Right ventricle myocardium superior (tissue), 1 donor: ENCODE measurements at regions not wholly inside any gene's neighbourhood (a gene's known extent, or its start where the extent isn't known, plus 50 kb on each side); places are given as distances from the start of the nearest gene placed in this dataset.

Source experiments
- ATAC-seq: fragments of 200-7000 bp; cut with Tn5 transposase; one replicate; pipeline ENCODE4 v1.9.1; 2020; ENCODE audit warnings: mild to moderate bottlenecking; ENCODE audit not compliant: poor library complexity
- DNase-seq: peaks from one replicate; pipeline ENCODE4 v3.0.0-alpha.2; 2020
- intact Hi-C: fragments of 100-400 bp; cut with DNase I; formaldehyde crosslinking; loops from one replicate; pipeline ENCODE4 v1.11.2; 2022
- donor health status: DM: no; HTN: yes; CAD: no; lungs with severe emphysema.

- intact Hi-C loops: no loop called here
- DNase-seq: no peak
- no peak for ATAC-seq
Observed at GRCh38 chr3:6216135-6217026, 644.5 kb upstream of the GRM7 start.

DNA sequence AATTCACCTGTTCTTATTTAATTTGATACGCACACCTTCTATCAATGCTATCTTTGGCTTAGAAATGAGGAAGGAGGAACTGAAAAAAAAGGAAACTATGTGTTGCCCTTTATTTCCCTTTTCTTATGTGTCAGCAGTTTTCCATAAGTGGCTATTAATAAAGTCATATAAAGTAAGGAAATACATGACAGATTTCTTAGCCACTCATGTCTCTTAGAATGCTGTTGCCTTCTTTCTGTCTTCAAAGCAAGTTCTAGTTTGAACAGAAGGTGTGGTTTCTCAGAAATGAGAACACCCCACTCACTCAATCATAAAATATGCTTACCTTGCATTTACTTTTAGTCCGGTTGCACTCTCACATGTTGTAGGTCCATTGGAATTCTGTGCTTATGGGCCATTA, 640.5 kb upstream of the GRM7 start:
- intact Hi-C loops: no loop called here
- ATAC-seq (no peak), DNase-seq (no peak)

DNA sequence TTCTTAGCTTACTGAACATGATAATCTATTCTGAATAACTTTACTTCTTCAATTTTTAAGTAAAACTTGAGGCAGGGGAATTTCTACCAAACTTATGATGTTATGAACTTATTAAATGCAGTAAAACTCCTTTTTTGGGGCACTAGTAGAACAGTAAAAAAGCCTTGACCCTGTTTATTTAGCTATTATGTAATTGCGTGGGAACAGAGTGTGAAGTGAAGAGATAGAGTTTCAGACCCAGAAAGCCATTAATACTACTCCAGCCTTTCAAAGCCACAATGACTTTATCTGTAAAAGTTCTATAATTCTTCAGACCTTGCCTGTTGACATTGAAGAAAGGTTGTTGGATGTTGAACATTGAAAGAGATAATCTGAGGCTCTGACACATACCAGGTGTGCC, 638.8 kb upstream of the GRM7 start:
- intact Hi-C loops: no loop called here
- no peak for DNase-seq
- ATAC-seq: no peak

GRCh38 chr3:6223572-6223971, 637.3 kb upstream of the GRM7 start:
- ATAC-seq: no peak
- intact Hi-C loops: no loop called here
- no peak for DNase-seq

DNA sequence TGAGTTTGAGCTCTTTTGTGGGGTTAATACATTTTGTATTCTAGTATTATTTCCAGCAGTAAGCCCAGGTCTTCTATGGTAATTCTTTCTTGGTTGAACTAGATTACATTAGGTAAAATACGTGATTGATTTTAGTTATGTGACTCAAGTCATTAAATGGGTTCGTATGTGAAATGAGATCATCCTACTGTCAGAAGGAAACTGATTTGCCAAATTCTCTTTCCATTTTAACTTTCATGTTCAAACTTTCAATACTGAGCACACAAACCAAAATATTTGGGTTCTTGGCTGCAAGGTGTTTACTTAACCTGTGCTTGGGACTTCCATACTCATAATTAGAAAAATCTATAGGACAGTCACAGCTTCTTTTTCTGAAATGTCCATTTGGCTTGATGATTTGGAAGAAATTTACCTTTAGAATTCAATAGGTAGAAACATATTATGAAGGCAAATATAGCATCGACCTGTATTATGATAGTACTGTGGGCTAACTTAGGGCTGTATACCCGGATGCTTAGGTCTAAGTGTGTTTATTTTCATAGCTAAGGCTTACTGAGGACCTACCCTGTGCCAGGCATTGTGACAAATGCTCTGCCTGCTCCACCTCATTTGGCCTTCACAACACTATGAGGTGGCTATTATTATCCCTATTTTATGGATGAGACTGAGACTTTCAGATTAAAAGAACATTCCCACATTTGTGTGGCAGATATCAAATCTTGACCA, 631.8 kb upstream of the GRM7 start:
- intact Hi-C loops: no loop called here
- DNase-seq: no peak
- ATAC-seq: no peak

GRCh38 chr3:6229778-6230410, 631.0 kb upstream of the GRM7 start:
- intact Hi-C loops: no loop called here
- DNase-seq: no peak
- no peak for ATAC-seq

GRCh38 chr3:6242104-6242503, 618.8 kb upstream of the GRM7 start:
- ATAC-seq (no peak), DNase-seq (no peak)

DNA sequence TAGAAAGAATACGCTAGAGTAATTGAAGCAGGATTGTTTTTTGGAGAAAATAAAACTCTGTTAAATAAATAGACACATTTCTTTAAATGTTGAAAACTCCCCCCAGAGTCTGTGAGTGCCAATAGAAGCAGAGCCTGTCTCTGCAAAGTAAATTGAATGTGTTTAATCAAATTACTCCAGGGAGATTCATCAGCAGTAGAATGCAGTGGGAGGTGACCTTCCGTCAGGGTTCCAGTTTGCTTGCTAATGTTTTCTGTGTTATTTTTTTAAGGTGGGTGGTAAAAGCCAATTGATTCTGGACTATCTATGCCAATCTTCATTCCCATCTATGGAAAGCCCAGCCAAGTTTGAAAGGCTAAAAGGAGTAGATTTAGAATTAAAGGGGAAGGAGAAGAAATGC, 612.4 kb upstream of the GRM7 start:
- ATAC-seq: no peak
- intact Hi-C loops: no loop called here
- no peak for DNase-seq

More at GRCh38 chr3:6242104-6242503, 618.8 kb upstream of the GRM7 start:
- intact Hi-C loops: no loop called here

DNA sequence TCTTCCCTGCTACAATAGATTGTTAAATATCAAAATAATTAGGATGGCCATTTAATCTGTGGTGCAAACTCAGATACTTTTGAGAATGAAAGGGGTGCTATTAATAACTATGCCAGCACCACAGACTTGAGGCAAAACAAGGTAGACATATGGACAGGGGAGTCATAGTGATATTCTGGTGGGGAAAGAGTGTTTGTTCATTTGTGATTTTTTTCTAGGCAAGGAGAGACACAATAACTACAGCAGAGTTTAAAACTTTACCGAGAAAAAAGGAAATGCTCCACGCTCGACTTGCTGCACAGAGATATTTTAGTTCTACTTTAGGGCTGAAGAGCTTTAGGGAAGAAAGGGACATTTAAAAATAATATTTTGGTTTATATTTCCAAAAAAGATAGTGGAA, 611.2 kb upstream of the GRM7 start:
- ATAC-seq (no peak), DNase-seq (no peak)
- intact Hi-C loops: no loop called here

DNA sequence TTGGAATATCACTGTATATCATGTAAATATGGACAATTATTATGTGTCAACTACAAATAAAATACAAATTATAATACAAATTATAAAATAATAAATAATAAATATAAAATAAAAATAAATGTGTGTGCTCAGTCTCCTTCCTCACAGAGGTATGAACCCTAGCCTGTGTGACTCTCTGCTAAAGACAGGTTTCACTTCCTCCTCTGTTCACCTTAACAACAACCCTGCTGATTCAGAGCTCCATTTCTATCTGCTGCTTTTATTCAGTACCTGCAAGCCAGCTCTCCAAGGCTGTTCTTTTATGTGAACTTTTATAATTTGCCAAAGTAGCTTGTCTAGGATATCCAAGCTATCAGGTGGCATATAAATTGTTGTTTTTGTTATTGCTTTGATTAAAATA, 610.7 kb upstream of the GRM7 start:
- ATAC-seq (no peak), DNase-seq (no peak)
- intact Hi-C loops: no loop called here

GRCh38 chr3:6251612-6252400, 609.1 kb upstream of the GRM7 start:
- DNase-seq: no peak
- ATAC-seq: no peak
- intact Hi-C loops: no loop called here

GRCh38 chr3:6254490-6254889, 606.4 kb upstream of the GRM7 start:
- intact Hi-C loops: no loop called here
- no peak for ATAC-seq
- no peak for DNase-seq

DNA sequence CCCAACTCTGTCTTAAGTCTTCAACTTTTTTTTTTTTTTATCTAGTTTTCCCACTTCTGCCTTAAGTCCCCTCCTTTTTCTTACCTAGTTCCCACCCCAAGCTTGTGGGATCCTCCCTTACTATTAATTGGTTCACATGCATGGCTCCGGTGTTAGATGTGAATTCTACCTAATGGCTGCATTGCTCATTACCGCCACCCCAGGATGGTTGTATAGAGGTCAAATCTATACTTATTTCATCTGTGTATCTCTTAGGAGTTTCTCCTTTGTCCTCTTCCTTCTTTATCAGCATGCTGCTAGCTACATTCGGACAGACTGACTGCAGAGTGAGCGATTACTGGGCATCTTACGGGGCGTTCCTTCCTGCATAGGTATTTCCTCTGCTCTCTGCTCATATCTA, 605.7 kb upstream of the GRM7 start:
- DNase-seq: no peak
- intact Hi-C loops: no loop called here
- no peak for ATAC-seq

GRCh38 chr3:6260551-6261191, 600.2 kb upstream of the GRM7 start:
- ATAC-seq: no peak
- intact Hi-C loops: no loop called here

DNA sequence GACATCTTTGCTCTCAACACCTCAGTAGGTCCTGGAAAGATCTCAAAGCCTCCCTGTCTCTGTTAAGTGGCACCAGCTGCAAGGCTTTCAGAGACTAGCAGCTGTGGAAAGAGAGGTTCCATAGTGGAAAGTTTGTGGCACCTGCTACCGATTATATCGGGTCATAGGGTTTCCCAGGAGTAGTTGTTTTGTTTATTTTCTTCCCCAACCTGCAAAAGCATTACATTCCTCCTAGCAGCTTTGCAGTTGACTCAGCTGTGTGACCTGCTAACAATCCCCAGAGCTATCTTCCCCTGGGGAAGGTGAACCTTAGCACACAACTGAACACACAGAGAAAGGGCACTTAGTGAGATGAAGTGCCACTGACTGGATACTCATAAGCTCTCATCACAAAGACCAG, 598.9 kb upstream of the GRM7 start:
- no peak for ATAC-seq
- intact Hi-C loops: no loop called here
- DNase-seq: no peak

More at GRCh38 chr3:6260551-6261191, 600.2 kb upstream of the GRM7 start:
- no peak for DNase-seq

DNA sequence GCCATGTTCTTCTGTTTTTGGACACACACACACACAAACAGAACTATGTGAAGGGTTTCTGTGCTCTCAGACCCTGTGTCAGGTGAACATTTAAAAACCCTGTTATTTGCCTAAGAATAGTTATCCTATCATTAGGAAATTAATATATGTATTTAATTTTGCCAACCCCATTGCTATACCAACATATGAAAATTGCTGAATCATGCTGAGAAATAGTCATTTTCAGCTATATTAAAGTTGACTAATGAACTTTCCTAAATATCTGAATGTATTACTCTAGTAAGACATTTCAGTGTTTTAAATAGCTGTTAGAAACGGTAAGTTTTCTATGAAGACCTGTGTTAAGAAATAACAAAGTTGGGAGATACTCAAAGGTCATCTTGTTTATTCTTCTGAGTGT, 596.9 kb upstream of the GRM7 start:
- no peak for DNase-seq
- intact Hi-C loops: no loop called here
- no peak for ATAC-seq

- ATAC-seq: no peak
- no peak for DNase-seq
- intact Hi-C loops: no loop called here
Observed at GRCh38 chr3:6264906-6265305, 596.0 kb upstream of the GRM7 start.

DNA sequence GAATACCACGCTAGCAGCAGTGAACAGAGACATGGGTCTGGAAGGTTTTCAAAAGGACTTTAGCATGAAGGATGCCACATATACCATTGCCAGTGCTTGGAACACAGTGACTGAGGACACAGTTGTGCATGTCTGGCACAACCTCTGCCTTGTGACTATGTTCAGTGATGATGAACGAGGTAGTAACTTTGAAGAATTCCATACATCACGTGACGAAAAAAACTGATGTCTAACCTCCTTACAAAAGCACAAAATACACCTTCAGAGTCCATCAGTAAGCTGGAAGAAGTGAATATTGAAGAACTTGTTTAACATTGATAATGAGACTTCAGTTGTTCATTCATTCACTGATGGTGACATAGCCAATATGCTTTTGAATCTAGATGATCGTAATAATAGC, 594.8 kb upstream of the GRM7 start:
- intact Hi-C loops: no loop called here
- DNase-seq (no peak), ATAC-seq (no peak)

- ATAC-seq (no peak), DNase-seq (no peak)
- intact Hi-C loops: no loop called here
Observed at GRCh38 chr3:6273878-6274277, 587.0 kb upstream of the GRM7 start.
